Astrocyte of the cerebellum (primary cell): ENCODE measurements at regions not wholly inside any gene's neighbourhood (a gene's known extent, or its start where the extent isn't known, plus 50 kb on each side); places are given as distances from the start of the nearest gene placed in this dataset.
A peak's percentile ranks its signal among the peaks of the same experiment; 100 is the strongest.

Source experiments
- DNase-seq: peaks from one replicate; pipeline ENCODE4 v3.0.0-alpha.2; 2011; ENCODE audit warnings: low read depth
- H3K4me3 ChIP-seq: 2 replicates; pipeline ENCODE4 v1.5.1; 2011; ENCODE audit warnings: mild to moderate bottlenecking, low read depth, low read length, moderate library complexity
- CTCF ChIP-seq: IDR thresholded peaks from 2 replicates; pipeline ENCODE4 v1.5.1; 2012; ENCODE audit warnings: low read length, low read depth, moderate library complexity, mild to moderate bottlenecking; ENCODE audit errors: missing control alignments
- in situ Hi-C: cut with HindIII; loops from 2 replicates; pipeline ENCODE4 v1.10.0; 2017; ENCODE audit warnings: low sequenced_read_pairs

- no peak overlapping the region for H3K4me3 ChIP-seq
- DNase-seq = peak; percentile 52
- no peak for TF ChIP-seq CTCF
- in situ Hi-C loops = no loop called here
These were observed 368.8 kb downstream of the ETNK1 start for GRCh38 chr12:22993609-22994315.

- in situ Hi-C loops = no loop called here
- no peak overlapping the region for H3K4me3 ChIP-seq
- TF ChIP-seq CTCF = no peak
- DNase-seq = no peak
These were observed 369.3 kb downstream of the ETNK1 start for GRCh38 chr12:22994316-22994675.

- TF ChIP-seq CTCF = no peak
- DNase-seq = no peak
- in situ Hi-C loops = no loop called here
- H3K4me3 ChIP-seq = no peak overlapping the region
These were observed 376.5 kb downstream of the ETNK1 start for GRCh38 chr12:23001487-23001886.

GRCh38 chr12:23002381-23002780 lies 377.4 kb downstream of the ETNK1 start:
- no peak for DNase-seq
- TF ChIP-seq CTCF = no peak
- in situ Hi-C loops = no loop called here

GRCh38 chr12:23004473-23005020 lies 379.6 kb downstream of the ETNK1 start:
- no peak overlapping the region for H3K4me3 ChIP-seq
- in situ Hi-C loops = no loop called here
- no peak for TF ChIP-seq CTCF
- no peak for DNase-seq

More at GRCh38 chr12:23002381-23002780, 377.4 kb downstream of the ETNK1 start:
- H3K4me3 ChIP-seq = no peak overlapping the region

- H3K4me3 ChIP-seq = no peak overlapping the region
- no peak for TF ChIP-seq CTCF
- DNase-seq = no peak
- in situ Hi-C loops = no loop called here
These were observed 380.4 kb downstream of the ETNK1 start for GRCh38 chr12:23005387-23005786.
